A673 (cell line): ENCODE measurements at regions not wholly inside any gene's neighbourhood (a gene's known extent, or its start where the extent isn't known, plus 50 kb on each side); places are given as distances from the start of the nearest gene placed in this dataset.

Experiments used
- BruUV-seq: library from RNA; stranded (reverse); fragments of 400-500 nt; replicated peaks from 2 replicates; lab custom pipeline; 2021; lab: Mats Ljungman, UMichigan
- CTCF ChIA-PET: fragments of 300-600 bp; sonication (Branson Sonifier 250); formaldehyde crosslinking; loops from one replicate; lab custom pipeline; 2022; ENCODE audit warnings: antibody characterized with exemption; lab: Charles Lee
- POLR2A ChIA-PET: fragments of 300-600 bp; sonication (Branson Sonifier 250); formaldehyde crosslinking; loops from one replicate; lab custom pipeline; 2022; ENCODE audit warnings: antibody characterized with exemption; ENCODE audit not compliant: low non-redundant PET; lab: Charles Lee
- DNase-seq: peaks from one replicate; pipeline ENCODE4 v3.0.0-alpha.2; 2015; ENCODE audit warnings: low spot score
- H3K27ac ChIP-seq: fragments of 200-600 bp; sonication (generic); 2 replicates; pipeline ENCODE4 v1.5.1; 2016; ENCODE audit warnings: mixed run types, low read depth, mild to moderate bottlenecking, mixed read lengths, antibody characterized with exemption, low read length; ENCODE audit not compliant: poor library complexity, severe bottlenecking
- H3K27me3 ChIP-seq: fragments of 200-600 bp; sonication (generic); replicated peaks from 2 replicates; pipeline ENCODE4 v1.6.1; 2017; ENCODE audit warnings: mixed run types, low read depth, mild to moderate bottlenecking, mixed read lengths, antibody characterized with exemption, low read length; ENCODE audit not compliant: insufficient read depth, poor library complexity
- H3K36me3 ChIP-seq: fragments of 200-600 bp; sonication (generic); 2 replicates; pipeline ENCODE4 v1.6.1; 2016; ENCODE audit warnings: mixed run types, mild to moderate bottlenecking, mixed read lengths, antibody characterized with exemption, low read length; ENCODE audit not compliant: insufficient read depth, poor library complexity, severe bottlenecking
- H3K4me1 ChIP-seq: fragments of 200-600 bp; sonication (generic); 2 replicates; pipeline ENCODE4 v1.6.1; 2017; ENCODE audit warnings: mixed run types, mild to moderate bottlenecking, mixed read lengths, antibody characterized with exemption, low read length; ENCODE audit not compliant: insufficient read depth, poor library complexity, severe bottlenecking
- H3K4me3 ChIP-seq: fragments of 200-600 bp; sonication (generic); 2 replicates; pipeline ENCODE4 v1.5.1; 2016; ENCODE audit warnings: low read depth, mixed run types, mild to moderate bottlenecking, mixed read lengths, low read length; ENCODE audit not compliant: poor library complexity, severe bottlenecking
- H3K9me3 ChIP-seq: fragments of 200-600 bp; sonication (generic); 2 replicates; pipeline ENCODE4 v1.6.1; 2016; ENCODE audit warnings: mixed run types, low read depth, mild to moderate bottlenecking, mixed read lengths, antibody characterized with exemption, low read length; ENCODE audit not compliant: poor library complexity, severe bottlenecking
- EZH2 ChIP-seq: fragments of 200-600 bp; sonication (generic); IDR thresholded peaks from 2 replicates; pipeline ENCODE4 v1.6.1; 2017; ENCODE audit warnings: borderline replicate concordance, low read depth, mild to moderate bottlenecking, mixed read lengths, antibody characterized with exemption, low read length; ENCODE audit not compliant: poor library complexity, severe bottlenecking
- intact Hi-C: fragments of 100-400 bp; cut with micrococcal nuclease; formaldehyde crosslinking; loops from one replicate; pipeline ENCODE4 v1.10.0; 2022; ENCODE audit not compliant: unreplicated experiment
- TF ChIP-seq, protein P1 (sequence below): fragments of 300-800, 200-600 bp; sonication (generic); conservative IDR thresholded peaks from 2 replicates; pipeline ENCODE4 v1.5.1; 2017; ENCODE audit warnings: low read depth, mild to moderate bottlenecking, antibody characterized with exemption, low read length, moderate library complexity, mixed read lengths

DNA sequence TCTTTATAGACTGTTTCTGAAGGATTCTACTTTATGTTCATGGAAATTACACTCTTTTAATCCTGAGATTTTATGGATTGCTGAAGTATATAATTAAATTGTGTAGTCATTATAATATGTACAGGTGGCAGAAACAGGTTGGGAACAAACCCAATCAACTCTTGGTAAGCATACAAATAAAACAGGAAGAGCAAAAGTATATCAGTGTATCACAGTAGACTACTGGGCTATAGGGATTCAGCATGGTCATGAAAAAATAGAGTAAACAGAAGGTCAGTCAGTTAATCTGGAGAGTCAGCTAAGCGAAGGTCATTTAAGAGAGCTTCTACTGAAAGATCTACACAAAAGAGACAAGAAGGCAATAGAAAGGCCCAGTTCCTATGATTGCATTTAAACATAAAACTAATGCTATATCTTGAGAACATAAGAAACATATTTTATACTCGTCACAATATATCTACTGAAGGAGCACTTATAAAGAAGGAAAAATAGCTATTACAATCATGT, 178.9 kb upstream of the ECI2 start:
- Histone ChIP-seq H3K9me3 (peaks cover 14% of the 10 kb centered on the region), H3K27me3 (no peaks in the 10 kb centered on the region), H3K4me1 (peaks cover 28% of the 10 kb centered on the region), H3K4me3 (no peak overlapping the region), H3K27ac (no peak overlapping the region), H3K36me3 (no peaks in the 10 kb centered on the region)
- no peak for DNase-seq
- ChIA-PET CTCF (no interaction called here), POLR2A (no interaction called here)
- intact Hi-C loops, result no loop called here
- no peak for TF ChIP-seq EZH2
- TF ChIP-seq, protein P1, sequence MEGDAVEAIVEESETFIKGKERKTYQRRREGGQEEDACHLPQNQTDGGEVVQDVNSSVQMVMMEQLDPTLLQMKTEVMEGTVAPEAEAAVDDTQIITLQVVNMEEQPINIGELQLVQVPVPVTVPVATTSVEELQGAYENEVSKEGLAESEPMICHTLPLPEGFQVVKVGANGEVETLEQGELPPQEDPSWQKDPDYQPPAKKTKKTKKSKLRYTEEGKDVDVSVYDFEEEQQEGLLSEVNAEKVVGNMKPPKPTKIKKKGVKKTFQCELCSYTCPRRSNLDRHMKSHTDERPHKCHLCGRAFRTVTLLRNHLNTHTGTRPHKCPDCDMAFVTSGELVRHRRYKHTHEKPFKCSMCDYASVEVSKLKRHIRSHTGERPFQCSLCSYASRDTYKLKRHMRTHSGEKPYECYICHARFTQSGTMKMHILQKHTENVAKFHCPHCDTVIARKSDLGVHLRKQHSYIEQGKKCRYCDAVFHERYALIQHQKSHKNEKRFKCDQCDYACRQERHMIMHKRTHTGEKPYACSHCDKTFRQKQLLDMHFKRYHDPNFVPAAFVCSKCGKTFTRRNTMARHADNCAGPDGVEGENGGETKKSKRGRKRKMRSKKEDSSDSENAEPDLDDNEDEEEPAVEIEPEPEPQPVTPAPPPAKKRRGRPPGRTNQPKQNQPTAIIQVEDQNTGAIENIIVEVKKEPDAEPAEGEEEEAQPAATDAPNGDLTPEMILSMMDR, result no peak
- no TSS peak for BruUV-seq

DNA sequence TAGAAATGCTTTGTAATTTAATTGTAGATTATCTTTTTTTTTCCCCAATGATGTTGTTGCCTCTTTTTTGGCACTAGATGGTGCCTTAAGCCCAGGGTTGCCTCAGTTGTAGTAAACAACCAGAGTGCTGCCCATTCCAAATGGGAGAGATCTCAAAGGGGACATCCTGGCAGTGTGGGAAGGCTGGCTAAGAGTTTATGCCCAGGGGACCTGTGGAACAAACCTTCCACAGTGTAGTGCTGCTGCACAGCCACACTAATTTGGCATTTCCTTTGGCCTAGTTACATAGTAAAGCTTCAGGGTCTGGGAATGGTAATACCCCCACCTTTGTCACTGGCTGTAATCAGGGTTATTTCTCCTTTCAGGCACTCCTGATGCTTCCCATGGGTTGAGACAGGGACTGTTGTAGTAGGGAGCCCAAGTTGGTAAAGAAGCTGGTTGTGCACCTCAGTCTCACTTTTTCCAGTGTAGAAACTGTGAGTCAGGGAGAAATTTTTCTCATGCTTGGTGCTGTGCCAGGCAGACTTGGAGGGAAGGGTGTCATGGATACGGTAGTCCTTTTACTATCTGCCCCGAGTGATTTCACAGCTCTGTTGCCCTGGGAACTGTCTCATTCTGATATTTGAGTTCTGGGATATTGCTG, 177.8 kb upstream of the ECI2 start:
- POLR2A ChIA-PET, result no interaction called here

DNA sequence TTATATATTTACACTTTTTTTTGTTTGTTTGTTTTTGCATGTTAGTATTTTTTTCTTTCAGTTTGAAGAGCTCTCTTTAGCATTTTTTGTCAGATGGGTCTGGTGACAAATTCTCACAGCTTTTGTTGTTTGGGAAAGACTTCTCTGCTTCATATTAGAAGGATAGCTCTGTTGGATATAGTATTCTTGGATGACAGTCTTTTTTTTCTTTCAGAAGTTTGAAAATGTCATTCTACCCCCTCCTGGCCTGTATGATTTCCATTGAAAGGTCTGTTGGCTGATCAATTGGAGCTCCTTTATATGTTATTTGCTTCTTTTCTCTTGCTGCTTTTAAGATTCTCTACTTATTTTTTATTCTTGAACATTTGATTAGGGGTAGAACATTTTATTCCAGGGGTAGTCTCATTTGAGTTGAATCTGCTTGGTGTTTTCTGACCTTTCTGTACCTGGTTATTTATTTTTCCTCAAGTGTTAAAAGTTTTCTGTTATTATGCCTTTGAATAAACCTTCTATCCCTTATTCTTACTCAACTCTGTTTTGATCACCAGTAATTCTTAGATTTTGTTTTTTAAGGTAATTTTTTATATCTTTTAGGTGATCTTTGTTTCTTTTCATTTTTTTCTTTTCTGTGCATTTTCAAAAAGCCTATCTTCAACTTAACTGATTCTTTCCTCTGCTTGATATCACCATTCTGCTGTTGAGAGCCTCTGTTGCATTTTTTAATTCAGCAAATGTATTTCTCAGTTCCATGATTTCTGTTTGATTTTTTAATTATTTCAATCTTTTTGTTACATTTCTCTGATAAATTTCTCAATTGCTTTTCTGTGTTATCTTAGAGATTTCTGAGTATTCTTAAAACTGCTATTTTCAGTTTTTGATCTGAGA, 176.8 kb upstream of the ECI2 start:
- intact Hi-C loops, result no loop called here
- no TSS peak for BruUV-seq
- peaks cover 14% of the 10 kb centered on the region for H3K9me3 ChIP-seq
- no peaks in the 10 kb centered on the region for H3K27me3 ChIP-seq
- no peaks in the 10 kb centered on the region for H3K36me3 ChIP-seq
- DNase-seq, result no peak
- CTCF ChIA-PET, result no interaction called here
- TF ChIP-seq, protein P1, result no peak
- no peak for TF ChIP-seq EZH2
- POLR2A ChIA-PET, result interaction anchor here (0.6 kb wide), 1 partner anchor 152 kb away, joined by 4 read pairs; no protein-coding TSS in a partner anchor
- peaks cover 10% of the 10 kb centered on the region for H3K4me1 ChIP-seq
- no peak overlapping the region for H3K27ac ChIP-seq
- no peak overlapping the region for H3K4me3 ChIP-seq

More for the DNA sequence above, 177.8 kb upstream of the ECI2 start:
- Histone ChIP-seq H3K27ac (peak overlapping the region; percentile 41), H3K4me1 (peaks cover 20% of the 10 kb centered on the region), H3K4me3 (no peak overlapping the region), H3K36me3 (no peaks in the 10 kb centered on the region), H3K27me3 (no peaks in the 10 kb centered on the region), H3K9me3 (peaks cover 14% of the 10 kb centered on the region)
- BruUV-seq, result no TSS peak
- TF ChIP-seq, protein P1, result peak; percentile 70
- TF ChIP-seq EZH2, result no peak
- peak; percentile 80 for DNase-seq
- CTCF ChIA-PET, result no interaction called here
- intact Hi-C loops, result loop anchor here (1.0 kb wide), 2 partner anchors 623 to 717 kb away; no protein-coding TSS in a partner anchor
